CD4-positive, alpha-beta T cell treated with Interleukin-15 for 1 hour (primary cell): ENCODE measurements at regions not wholly inside any gene's neighbourhood (a gene's known extent, or its start where the extent isn't known, plus 50 kb on each side); places are given as distances from the start of the nearest gene placed in this dataset.

ENCODE experiments used
- DNase-seq: peaks from one replicate; pipeline ENCODE4 v3.0.0-alpha.2; 2020

DNA sequence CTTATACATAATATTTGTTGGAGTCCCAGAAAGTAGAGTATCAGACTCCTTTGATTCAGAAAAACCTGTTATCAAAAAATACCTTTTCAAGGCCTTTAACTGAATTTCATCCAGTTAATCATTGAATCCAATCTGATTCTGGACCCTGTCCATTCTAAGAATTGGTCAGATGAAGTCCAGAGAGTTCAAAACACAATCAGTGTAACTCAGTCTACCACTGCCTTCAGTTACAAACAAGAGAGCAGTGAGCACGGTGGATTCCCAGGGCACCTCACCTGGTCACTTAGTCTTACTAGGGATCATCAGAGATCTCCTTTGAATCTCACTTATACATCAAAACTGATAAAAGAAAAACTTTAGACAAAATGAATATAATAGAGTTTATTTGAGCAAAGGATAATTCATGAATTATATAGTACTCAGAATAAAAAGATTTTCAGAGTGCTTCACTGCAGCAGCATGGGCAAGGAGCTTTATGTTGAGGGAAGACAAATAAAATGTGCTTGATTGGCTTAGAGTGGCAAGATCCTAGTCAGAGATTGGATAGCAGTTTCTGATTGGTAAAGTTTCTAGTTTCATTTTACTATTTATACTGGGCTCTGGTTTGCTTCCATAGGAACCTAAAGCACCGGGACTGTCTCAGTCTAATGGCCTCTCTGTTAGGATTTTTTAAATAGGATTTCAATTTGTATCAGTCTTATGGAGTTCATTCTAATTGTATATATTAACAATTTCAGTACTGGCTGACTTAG, 474.9 kb upstream of the GOLIM4 start:
- DNase-seq = no peak

DNA sequence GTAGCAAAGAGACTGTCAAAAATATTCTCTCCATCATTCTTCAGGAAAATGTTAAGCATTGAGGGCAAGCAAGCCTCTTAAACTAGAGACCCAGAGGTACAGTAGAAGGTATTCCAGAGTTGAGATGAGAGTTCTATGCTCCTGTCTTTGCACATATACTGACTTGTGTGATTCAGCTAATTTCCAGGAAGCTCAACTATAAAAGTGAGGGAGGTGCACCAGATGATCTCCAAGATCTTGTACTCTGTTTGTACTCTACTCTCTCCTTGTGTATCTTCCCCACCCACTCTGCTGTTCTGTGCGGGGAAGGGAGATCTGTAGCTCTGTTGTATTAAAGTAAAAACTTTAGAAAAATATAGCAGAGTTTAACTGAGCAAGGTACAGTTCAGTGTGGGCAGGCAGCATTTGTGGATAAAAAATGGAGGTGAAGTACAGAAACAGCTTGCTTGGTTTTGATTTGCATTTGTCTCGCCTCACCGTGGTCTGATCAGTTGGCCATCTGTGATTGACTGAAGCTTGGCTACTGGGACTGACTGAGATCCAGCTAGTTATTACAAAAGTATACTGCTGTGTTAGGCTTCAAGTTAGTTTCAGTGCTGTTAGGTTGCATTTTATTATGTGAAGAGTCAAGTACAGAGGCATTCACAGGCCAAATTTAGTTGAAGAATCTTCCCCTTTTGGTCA, 463.1 kb upstream of the GOLIM4 start:
- no peak for DNase-seq

DNA sequence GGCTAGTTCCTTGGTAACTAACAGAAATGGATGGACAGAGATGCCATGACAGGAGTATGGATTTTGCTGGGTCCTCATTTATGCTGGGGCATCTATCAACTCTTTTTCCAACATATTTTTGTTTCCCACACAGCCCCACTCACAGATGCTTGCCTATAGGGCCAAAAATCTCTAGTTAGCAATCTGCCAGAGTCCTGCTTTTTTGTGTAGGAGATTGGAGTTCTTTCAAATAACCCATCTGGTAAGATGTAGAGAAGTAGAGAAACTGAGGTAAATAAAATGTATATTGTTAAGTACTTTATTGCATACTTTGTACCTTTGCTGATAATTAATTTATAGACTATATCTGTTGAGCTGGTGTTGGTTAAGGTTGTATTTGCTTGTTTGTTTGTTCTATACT, 456.5 kb upstream of the GOLIM4 start:
- no peak for DNase-seq

DNA sequence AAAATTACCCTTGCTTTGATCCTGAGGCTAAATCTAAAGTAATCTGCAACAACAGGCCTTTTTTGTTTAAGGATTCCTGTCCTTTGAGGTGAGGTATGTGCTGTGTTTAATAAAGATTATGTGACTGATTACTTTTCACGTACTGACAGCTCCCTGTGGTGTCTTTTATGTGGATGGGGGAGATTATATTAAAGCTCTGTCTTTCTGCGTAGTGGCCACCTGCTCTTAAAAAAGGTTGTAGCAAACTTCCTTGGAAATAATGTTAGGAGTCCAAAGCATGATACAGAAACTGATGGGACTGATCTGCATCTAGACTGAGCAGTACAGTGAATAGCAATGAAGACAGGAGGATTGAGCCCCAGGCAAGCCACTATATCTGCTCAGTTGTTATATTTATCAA, 453.0 kb upstream of the GOLIM4 start:
- DNase-seq = no peak

DNA sequence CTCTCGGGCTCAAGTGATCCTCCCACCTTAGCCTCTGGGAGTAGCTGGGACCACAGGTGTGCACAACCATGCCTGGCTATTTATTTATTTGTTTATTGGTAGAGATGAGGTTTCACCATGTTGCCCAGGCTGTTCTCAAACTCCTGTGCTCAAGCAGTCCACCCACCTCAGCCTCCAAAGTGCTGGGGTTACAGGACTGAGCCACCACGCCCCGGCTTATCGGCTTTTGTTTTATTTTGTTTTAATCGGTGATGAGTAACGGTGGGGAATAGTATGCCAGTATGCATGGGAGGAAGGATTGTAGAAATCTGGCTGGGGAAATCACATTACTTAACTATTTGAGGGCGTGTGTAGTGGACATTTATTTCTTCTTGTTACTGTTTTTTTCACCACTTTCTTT, 451.0 kb upstream of the GOLIM4 start:
- no peak for DNase-seq

DNA sequence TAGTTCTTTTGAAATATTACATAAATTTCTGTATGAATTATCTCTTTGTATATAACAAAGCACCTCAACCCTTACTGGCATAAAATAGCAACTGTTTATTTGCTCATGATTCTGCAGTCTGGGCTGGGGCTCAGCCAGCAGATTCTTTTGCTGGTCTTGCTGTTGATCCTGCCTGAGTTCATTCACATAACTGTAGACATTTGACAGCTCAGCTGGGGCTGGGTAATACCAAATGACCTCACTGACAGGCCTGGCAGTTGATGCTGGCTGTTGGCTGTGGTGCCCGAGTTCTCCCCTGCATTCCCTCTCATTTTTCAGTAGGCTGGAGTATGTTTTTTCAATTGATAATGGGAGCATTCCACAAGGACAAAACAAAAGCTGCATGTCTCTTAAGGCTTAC, 449.9 kb upstream of the GOLIM4 start:
- DNase-seq = no peak

DNA sequence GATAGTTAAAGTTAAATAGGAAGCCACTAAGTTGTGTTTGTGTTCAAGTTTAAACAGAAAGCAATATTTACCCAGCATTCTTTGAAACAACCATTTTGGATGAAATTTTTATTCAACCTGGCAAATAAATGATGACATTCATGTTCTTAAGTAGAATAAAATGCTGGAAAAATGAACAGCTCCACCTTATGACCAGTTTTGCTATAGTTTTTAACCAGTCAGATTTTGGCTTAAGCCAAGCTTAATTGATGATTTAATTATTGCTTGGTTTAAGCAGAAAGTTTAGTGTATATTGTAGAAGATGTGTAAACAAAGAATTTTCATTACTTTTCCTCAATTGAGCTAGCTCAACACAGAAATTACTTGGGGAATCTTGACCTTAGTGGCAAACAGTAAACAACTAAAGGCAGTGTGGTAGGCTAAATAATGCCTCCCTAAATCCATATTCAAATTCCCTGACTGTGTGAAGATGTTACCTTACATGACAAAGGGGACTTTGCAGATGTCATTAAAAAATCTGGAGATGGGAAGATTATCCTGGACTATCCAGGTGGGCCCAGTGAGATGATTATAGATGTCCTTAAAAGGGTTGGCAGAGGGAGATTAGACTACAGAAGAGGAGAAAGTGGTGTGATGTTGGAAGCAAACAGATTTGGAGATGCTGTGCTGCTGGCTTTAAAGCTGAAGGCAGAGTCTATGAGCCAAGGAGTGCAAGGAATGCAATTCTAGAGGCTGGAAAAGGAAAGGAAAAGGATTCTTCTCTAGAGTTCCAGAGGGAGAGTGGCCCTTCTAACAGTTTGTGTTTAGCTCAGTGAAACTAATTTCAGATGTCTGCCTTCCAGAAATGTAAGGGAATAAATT, 448.6 kb upstream of the GOLIM4 start:
- DNase-seq = no peak

DNA sequence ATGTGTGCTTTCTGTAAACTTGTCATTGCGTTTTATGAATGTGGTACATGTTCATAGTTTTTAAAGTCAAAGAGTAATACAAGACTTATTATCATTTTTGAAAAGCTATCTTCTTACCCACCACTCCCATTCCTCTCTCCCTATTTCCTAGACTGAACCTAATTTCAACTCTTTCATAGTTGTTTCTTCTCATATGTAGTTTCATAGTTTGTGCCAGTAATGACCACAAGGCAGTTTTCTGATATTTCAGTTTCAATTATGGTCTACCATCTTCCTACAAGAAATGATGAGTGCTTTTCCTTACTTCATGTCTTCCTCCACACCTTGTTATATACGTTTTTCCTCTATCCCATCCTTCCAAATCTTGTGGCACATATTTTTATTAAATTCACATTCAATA, 445.0 kb upstream of the GOLIM4 start:
- DNase-seq = no peak

DNA sequence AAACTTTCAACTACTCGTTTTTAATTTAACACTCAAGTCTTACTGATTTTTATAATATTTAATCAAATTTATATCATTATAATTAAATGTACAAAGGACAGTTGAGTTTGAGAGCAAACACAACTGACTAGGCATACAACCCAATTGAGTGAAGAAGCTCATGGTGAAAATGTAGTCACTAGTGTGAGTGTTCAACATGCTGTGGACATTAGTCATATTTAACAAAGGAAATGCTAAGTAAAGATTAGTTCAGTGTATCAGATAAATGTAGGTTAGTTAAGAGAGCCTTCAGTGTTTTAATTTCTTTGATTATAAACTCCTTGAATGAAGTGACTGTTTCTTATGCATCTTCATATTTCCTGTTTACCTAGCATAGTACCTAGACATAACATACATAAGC, 444.2 kb upstream of the GOLIM4 start:
- DNase-seq = no peak

DNA sequence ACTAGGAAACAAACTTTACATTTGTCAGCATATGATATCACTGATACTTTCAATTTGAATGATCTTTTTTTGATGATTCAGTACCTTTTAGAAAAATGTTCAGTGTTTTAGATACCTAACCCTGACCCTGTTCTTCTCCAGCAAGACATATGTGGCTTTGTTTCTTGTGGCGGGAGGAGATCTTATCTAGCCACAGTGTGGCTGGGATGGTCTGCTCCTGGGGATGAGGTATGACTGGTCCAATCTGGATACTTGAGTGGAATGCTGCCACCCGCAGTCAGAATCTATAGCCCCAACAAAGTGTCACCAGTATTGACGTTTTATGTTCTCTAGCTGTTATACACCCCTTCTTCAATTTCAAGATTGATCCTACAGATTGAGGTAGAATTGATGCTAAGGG, 439.0 kb upstream of the GOLIM4 start:
- no peak for DNase-seq

DNA sequence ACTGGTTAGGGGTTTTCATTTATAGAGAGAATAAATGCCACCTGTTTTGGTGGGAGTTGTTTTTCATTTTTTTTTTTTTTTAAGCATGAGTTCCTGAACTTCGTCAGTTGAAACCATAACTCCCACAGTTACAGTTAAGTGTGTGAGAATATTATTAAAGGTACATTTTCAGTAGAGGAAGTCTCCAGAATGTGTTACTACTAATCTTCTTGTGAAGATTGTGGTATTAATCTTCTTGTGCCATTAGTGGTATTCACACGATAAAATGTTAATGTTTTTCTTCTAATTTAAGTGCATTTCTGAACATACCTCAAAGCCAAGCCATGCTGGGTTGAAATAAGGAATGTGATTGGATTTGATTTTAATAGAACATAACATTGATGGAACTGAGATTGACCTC, 437.9 kb upstream of the GOLIM4 start:
- DNase-seq = no peak

DNA sequence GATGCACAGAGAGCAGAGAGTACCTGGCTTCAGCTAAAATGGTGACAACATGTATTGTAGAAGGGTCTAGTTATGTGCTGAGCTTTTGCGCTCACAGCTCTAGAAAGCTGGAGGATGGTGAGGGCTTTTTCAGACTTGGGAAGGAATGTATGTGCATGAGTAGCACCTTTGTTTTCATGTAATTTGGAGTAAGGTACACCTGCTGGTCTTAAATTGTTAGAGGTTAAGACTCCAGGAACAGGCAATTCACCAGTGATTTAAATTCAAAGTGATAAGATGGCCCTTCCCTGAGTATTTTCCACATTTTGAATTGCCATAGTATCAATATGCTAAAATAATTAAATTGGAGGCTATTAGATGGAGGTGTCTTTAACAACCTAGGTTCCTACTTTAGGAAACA, 436.4 kb upstream of the GOLIM4 start:
- no peak for DNase-seq

DNA sequence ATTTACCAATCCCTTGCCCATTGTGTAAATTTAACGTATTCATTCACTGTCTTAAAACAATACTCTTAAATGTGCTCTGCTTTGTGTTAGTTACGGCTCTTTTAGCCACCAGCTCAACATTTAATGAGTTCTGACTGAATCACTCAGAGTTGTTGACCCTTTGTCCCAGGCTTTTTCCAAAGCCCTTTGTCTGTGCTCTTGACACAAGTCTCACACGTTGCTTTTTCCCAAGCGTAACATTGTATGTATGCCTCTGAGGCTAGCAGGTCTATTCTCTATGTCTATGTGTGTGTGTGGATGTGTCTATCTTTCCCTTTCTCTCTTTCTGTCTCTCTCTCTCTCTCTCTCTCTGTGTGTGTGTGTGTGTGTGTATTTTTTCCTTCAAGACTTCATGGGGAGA, 435.4 kb upstream of the GOLIM4 start:
- no peak for DNase-seq

DNA sequence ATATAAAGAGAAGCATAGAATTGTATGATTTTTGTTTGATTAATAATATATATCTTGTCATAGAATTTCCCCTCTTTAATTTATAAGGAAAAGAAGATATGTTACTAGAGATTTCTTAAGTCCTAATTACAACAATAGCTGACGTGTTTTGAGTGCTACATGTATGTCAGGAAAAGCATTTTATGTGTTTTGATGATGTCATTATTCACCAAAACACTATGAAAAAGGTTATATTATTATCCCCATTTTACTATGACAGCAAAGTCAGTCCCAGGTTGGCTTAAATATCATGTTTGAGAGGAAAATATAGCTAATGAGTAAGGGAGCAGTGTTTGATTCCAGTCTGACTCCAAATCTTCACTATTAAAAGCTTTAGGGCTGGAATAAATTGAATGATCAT, 428.4 kb upstream of the GOLIM4 start:
- no peak for DNase-seq

DNA sequence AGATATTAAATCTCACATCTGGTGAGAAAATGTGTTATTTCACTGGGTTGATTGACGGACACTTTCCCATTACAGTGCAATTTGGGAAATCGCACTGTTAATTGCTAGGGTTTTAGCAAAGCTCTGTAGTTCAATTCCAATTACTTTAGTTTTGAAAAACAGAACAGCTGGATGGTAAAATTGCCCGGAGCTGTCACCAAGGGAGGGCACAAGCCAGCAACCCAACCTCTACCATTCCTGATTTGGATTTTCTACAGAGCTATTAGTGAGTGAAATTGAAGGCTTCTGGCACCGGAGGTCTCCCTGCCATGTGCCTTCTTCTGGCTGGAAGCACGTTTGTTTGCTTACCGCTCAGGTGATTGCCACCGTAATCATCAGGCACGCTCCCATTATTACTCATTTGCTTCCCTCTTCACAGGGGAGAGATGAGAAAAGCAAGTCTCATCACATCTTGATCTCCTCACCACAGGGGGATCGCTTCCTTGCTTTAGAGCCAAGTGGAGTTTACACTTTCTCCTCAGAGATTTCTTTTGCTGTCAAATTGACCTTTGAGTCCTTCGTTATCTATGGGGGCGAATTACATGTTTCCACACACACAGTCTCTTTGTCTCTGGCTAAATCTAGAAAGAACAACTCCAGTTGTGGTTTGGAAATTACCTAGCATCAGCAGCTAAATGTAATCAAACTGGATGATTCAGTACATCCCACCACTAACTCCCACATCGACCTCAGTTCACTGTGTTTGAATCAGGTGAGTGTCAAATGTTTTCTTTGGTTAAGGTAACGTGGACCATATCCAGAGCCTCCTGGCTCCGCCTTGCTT, 421.7 kb upstream of the GOLIM4 start:
- no peak for DNase-seq

DNA sequence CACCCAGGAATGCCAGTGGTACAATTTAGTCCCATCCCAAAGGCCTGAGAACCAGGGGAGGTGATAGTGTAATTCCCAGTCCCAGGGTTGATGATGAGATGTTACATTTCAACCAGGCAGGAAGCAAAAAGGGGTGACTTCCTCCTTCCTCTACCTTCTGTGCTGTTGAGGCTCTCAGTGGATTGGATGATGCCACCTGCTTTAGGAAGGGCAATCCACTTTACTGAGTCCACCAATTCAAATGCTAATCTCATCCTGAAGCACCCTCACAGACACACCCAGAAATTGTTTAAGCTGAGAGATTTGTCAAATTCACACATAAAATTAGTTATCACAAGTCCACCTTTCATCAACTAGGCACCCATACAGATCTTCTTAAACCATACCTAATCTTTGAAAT, 418.5 kb upstream of the GOLIM4 start:
- DNase-seq = no peak

DNA sequence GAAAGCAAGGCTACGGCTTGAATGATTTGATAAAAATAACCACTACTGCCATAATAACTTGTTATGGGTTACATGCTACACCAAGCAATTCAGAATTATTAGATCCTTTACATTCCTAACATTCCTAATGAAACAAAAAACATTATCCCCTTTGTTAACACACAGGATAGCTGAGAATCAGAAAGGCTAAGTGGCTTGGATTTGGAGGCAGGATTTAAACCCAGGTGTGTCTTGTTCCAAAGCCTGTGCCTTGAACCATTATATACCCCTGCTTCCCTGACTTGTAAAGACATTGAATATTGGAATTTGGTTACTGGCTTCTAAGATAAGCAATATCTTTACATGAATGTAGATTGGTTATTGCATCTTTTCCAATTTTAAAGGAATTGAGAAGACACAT, 417.1 kb upstream of the GOLIM4 start:
- DNase-seq = no peak

DNA sequence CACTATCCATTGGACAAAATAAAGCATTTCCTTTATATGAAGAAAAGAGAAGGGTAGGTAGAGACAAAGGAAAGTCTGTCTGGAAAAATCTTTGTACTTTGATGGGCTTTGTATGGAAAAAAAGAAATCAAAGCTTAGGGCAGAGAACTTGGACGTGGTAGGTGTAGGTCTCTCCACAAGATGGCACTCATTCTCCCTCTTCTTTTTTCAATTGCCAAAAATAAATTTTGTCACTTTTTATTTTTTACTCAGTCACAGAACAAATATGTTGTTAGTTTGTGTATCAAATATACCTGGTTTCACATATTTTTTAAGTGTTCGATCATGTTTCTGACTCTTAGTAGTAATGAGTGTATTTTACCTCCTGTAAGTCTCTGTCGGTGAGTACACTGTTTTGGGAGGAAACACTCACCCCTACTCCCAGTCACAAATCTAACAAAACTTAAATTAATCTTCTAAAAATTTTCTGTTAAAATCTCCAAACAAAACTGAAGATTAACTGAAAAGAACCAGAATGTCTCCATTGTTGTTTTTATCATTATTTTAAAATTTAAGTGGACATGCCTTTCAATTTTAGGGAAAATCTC, 415.8 kb upstream of the GOLIM4 start:
- no peak for DNase-seq

DNA sequence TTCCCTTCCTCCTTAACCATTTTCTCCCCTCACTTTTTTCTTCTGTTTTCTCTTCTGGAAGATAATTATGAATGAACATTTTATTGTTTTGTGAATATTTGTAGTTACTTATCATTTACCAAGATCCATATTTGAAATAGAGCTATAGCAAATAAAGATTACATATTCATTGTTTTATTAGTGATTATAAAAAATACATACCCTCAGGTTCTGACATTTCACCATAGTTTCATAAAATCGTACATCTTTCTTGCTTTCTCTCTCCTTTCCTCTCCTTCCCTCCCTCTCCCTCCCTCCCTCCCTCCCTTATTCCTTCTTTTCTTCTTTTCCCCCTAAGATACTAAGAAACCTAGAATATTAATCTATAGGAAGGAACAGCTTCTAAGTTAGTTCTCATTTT, 410.9 kb upstream of the GOLIM4 start:
- DNase-seq = no peak

DNA sequence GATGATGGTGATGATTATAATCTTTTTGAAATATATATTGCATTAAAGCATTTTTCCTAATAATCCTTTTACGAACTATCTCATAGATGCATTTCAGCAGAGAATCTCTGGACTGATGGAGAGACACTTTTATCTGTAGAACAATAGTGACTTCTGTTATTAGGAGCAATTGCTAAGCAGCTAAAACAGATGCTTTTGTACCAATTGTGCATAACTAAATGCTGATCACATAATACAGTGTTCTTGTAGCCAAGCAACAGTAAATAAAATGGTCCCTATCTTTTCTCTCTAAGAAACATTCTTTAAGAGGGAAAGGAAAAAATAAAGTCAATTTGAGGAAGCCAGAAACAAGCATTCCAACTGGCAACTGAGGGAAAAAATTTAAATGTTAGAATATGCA, 405.8 kb upstream of the GOLIM4 start:
- DNase-seq = no peak

DNA sequence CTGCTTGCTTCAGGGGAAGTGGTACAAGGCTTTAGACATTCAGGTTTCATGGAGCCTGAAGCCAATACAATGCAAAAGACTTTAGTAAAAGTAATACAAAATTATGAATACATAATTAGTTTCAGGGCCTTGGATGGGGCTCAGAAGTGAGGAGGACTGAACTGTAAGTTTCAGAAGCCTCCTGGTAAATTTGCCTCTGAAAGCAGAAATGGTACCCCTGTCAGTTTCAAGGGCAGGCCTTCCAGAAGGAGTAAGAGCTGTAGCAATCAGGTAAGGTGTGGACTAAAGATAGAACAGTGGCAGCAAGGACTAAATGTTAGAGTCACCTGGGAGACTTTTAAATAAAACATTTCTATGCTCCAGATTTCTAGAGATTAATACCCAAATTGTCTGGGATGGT, 402.5 kb upstream of the GOLIM4 start:
- no peak for DNase-seq

DNA sequence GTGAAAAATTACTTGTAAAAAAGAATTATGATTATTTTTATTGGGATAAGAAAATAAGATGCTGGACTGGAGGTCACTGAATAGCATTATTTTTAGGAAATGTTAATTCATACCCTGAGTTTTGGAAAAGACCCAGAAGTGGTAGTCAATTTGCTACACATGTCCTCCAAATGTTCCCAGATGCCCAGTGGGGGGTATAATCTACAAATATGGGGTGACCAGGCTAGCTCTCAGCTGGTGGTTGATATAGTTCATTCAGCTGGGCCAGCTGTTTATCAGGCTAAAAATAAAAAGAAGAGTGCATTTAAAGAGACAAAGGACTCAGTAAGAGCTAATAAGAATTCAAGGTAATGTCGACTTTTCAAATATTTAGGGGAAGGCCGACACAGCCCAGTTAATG, 402.0 kb upstream of the GOLIM4 start:
- no peak for DNase-seq

DNA sequence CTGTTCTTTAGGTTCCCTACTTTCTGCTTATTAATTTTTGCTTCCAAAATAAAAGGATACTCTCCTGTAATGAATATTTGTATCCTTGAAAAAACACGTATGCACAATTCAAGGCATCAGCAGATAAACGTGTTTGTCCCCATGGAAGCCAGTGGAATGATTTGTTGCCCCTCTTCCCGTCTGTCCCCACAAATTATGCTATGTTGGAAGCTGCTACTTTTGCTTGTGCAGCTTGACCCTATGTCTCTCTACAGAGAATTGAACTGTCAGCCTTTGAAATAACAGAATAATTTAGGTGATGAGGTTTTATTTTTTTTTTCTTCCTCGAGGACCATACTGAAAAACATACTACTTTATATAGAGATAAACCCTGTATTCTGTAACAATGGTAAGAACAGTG, 401.5 kb upstream of the GOLIM4 start:
- DNase-seq = no peak
